Stomach (tissue), 8 donors: ENCODE measurements at regions not wholly inside any gene's neighbourhood (a gene's known extent, or its start where the extent isn't known, plus 50 kb on each side); places are given as distances from the start of the nearest gene placed in this dataset.
A peak's percentile ranks its signal among the peaks of the same experiment; 100 is the strongest.
"Not testable (repeated sequence)": the region's sequence is repeated elsewhere in the genome, so short reads cannot be mapped to it uniquely, and the experiment has no call there.

Source experiments
- DNase-seq, 2 donors: peaks; one replicate each; pipeline versions ENCODE4 v3.0.0 to v3.0.0-alpha.2; 2013 to 2019
- H3K27ac ChIP-seq, 5 donors: fragments of 200-600 bp in 4 of 5; sonication (generic) in 4 of 5; one replicate each; pipeline ENCODE4 v1.5.1; 2013 to 2019; ENCODE audit warnings: mild to moderate bottlenecking in 1 of 5, moderate library complexity in 1 of 5
- H3K27me3 ChIP-seq, 3 donors: fragments of 200-600 bp; sonication (generic); one replicate each; pipeline ENCODE4 v1.5.1; 2017 to 2019; ENCODE audit warnings: mixed run types in 1 of 3
- H3K36me3 ChIP-seq, 4 donors: fragments of 200-600 bp; sonication (generic); 1 replicate in 3 of 4; 2 replicates in 1 of 4; pipeline ENCODE4 v1.5.1; 2016 to 2019
- H3K4me1 ChIP-seq, 4 donors: fragments of 200-600 bp; sonication (generic); one replicate each; pipeline ENCODE4 v1.5.1; 2016 to 2019
- H3K4me3 ChIP-seq, 4 donors: fragments of 200-600 bp; sonication (generic) in 3 of 4; one replicate each; pipeline ENCODE4 v1.5.1; 2016 to 2019; ENCODE audit warnings: mild to moderate bottlenecking in 1 of 4
- H3K9me3 ChIP-seq, 4 donors: fragments of 200-600 bp; sonication (generic); one replicate each; pipeline ENCODE4 v1.5.1; 2016 to 2019
- EP300 ChIP-seq: sonication (generic); formaldehyde crosslinking; IDR thresholded peaks from one replicate; pipeline ENCODE4 v1.6.1; 2017; ENCODE audit warnings: antibody characterized with exemption
- POLR2A ChIP-seq, 4 donors: fragments of 450-650 bp; IDR thresholded peaks; one replicate each; pipeline ENCODE4 v1.6.1; 2016; ENCODE audit warnings: antibody characterized with exemption in 4 of 4, control low read depth in 2 of 4, mild to moderate bottlenecking in 1 of 4, moderate library complexity in 1 of 4
- POLR2AphosphoS5 ChIP-seq, 3 donors: sonication (generic); formaldehyde crosslinking; IDR thresholded peaks; one replicate each; pipeline ENCODE4 v1.6.1; 2016; ENCODE audit warnings: antibody characterized with exemption in 3 of 3
- WGBS, 5 donors: extraction: QIAGEN DNeasy Blood & Tissue Kit in 3 of 5; methylation state at CpG; one replicate each; pipeline versions ENCODE4 v1.1.5 to v1.1.7; 2013 to 2018; 5-methylcytosine and 5-hydroxymethylcytosine counted together
- intact Hi-C: fragments of 100-400 bp; cut with DNase I; formaldehyde crosslinking; loops from one replicate; pipeline ENCODE4 v1.15.1; 2023; ENCODE audit warnings: low total_unique reads
- TF ChIP-seq, protein P1 (sequence below), 7 experiments: fragments of 450-650 bp in 4 of 7; fragments of 200-600 bp in 3 of 7; sonication (generic) in 3 of 7; IDR thresholded peaks; one replicate each; pipeline ENCODE4 v1.5.1; 2016 to 2019; ENCODE audit warnings: antibody characterized with exemption in 7 of 7, control low read depth in 2 of 7, mild to moderate bottlenecking in 1 of 7
- donor health status: healthy with polysubstance abuse.
- donor health status: Bipolar disorder and iron deficiency.
- donor health status: healthy.

DNA sequence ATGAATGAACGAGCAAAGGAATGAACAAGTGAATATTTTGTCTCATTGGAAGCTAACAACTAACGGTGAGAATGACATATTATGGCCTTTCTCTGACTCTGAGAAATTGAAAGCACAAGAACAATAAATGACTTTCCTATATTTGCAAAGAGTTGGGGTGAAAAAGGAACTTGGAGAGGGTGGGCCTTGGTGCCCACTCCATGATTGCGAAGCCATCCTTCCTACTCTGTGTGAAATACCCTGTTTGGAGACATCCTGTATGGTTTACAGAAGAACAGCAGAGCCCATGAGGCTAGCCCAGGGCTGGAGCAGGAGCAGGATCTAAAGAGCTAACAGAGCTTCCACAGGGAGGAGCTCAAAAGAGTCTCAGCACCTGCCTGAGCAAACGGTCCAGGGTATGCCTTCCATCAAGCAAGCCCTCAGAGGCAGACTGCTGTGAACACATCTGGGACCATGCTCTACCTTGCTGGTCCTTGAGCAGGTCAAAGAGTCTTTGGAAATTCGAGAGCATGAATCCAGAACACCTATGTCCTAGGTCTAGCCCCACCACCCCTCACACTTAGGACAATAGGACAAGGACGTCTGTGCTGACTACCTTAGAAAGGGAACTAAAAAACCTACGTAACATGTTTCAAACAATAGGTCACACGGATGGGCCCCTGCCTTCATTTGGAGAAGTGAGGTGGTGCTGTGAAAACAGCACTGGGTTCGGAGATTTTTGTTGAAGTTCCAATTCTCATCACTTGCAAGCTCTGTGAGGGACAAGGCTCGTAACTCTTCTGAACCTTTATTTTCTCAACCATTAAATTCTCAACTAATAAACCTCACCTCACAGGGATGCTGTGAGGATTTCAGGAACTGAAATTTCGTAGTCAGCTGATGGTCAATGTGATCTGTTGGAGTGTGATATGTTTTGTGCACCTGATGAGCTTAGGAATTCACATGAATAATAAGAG, 377.4 kb downstream of the RRAGC start:
- H3K4me3 ChIP-seq = no peak overlapping the region
- WGBS, 5 donors = 57 to 69% (median 63%) methylated on average over 11 of the region's 11 CpGs
- H3K27ac ChIP-seq = no peak overlapping the region
- H3K4me1 ChIP-seq = no peaks in the 10 kb centered on the region
- peaks cover 0 to 65% (median 10%) of the 10 kb centered on the region in 3 donors for H3K27me3 ChIP-seq
- TF ChIP-seq EP300 (no peak), POLR2A (IDR thresholded peaks at IDR 0.05) (no peak), POLR2AphosphoS5 (IDR thresholded peaks at IDR 0.05) (no peak)
- TF ChIP-seq, protein P1, sequence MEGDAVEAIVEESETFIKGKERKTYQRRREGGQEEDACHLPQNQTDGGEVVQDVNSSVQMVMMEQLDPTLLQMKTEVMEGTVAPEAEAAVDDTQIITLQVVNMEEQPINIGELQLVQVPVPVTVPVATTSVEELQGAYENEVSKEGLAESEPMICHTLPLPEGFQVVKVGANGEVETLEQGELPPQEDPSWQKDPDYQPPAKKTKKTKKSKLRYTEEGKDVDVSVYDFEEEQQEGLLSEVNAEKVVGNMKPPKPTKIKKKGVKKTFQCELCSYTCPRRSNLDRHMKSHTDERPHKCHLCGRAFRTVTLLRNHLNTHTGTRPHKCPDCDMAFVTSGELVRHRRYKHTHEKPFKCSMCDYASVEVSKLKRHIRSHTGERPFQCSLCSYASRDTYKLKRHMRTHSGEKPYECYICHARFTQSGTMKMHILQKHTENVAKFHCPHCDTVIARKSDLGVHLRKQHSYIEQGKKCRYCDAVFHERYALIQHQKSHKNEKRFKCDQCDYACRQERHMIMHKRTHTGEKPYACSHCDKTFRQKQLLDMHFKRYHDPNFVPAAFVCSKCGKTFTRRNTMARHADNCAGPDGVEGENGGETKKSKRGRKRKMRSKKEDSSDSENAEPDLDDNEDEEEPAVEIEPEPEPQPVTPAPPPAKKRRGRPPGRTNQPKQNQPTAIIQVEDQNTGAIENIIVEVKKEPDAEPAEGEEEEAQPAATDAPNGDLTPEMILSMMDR (IDR thresholded peaks at IDR 0.05) = no peak
- no peak for DNase-seq
- H3K36me3 ChIP-seq = no peaks in the 10 kb centered on the region
- H3K9me3 ChIP-seq = no peaks in the 10 kb centered on the region
- intact Hi-C loops = no loop called here

DNA sequence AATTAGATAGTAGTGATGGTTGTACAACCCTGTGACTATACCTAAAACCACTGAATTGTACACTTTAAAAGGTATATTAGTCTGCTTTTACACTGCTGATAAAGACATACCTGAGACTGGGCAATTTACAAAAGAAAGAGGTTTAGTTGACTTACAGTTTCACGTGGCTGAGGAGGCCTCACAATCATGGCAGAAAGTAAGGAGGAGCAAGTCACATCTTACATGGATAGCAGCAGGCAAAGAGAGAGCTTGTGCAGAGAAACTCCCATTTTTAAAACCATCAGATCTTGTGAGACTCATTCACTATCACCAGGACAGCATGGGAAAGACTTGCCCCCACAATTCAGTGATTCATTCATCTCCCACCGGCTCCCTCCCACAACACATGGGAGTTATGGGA, 379.9 kb downstream of the RRAGC start:
- H3K4me1 ChIP-seq = peaks cover 4 to 14% (median 10%) of the 10 kb centered on the region in 4 donors
- H3K27ac ChIP-seq, H3K36me3 ChIP-seq, H3K4me3 ChIP-seq, DNase-seq, intact Hi-C loops, H3K9me3 ChIP-seq: not testable (repeated sequence)
- peaks cover 3 to 69% (median 27%) of the 10 kb centered on the region in 3 donors for H3K27me3 ChIP-seq
- WGBS, 5 donors = 75 to 83% (median 78%) methylated on average over 2 of the region's 2 CpGs

DNA sequence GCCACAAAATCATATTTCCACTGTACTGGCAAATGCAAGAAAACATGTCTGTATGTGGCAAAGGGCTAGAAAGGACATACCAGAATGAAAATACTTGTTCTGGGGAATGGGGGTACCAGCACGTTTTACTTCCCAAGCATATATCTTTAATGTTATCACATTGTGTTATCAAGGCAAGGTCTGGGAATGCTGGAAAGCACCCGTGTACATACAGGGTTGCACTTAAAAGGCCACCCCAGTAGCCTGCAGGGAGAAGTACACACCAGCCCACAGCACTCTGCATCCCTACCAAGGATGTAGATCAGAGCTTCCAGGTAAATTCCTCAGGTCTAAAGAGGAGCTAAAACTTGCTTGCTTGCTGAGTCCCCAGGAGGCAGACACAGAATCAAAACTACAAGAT, 381.8 kb downstream of the RRAGC start:
- TF ChIP-seq POLR2A (IDR thresholded peaks at IDR 0.05) (no peak), POLR2AphosphoS5 (IDR thresholded peaks at IDR 0.05) (no peak), EP300 (no peak)
- TF ChIP-seq, protein P1 (IDR thresholded peaks at IDR 0.05) = no peak
- intact Hi-C loops = no loop called here
- WGBS, 5 donors = 15 to 63% (median 31%) methylated on average over 2 of the region's 2 CpGs
- peaks cover 4 to 14% (median 10%) of the 10 kb centered on the region in 4 donors for H3K4me1 ChIP-seq
- H3K27me3 ChIP-seq = peaks cover 3 to 62% (median 20%) of the 10 kb centered on the region in 3 donors
- H3K9me3 ChIP-seq = no peaks in the 10 kb centered on the region
- no peak overlapping the region for H3K4me3 ChIP-seq
- H3K36me3 ChIP-seq = no peaks in the 10 kb centered on the region
- no peak overlapping the region for H3K27ac ChIP-seq
- DNase-seq = no peak

DNA sequence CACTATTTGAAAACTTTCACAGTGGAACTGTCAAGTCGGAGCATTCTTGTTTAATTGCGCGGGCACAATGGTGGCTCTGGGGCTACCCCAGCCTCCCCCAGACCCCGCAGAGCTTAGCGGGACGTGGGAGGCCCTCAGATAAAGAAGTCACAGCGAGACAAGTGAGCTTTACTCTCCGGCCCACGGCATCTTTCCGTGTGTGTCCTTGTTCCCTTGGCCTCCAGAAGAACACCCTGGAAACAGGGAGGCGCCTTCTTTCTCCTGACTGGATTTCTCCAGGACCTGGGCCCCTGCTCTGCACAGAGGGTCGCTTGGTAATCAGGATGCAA, 382.8 kb downstream of the RRAGC start:
- H3K4me1 ChIP-seq = peaks cover 4 to 14% (median 10%) of the 10 kb centered on the region in 4 donors
- H3K36me3 ChIP-seq = no peaks in the 10 kb centered on the region
- H3K27ac ChIP-seq = no peak overlapping the region
- no peak for DNase-seq
- H3K9me3 ChIP-seq = no peaks in the 10 kb centered on the region
- intact Hi-C loops = no loop called here
- peaks cover 3 to 62% (median 20%) of the 10 kb centered on the region in 3 donors for H3K27me3 ChIP-seq
- 32 to 54% (median 45%) methylated on average over 12 of the region's 12 CpGs for WGBS, 5 donors
- TF ChIP-seq POLR2A (IDR thresholded peaks at IDR 0.05) = no peak
- TF ChIP-seq POLR2AphosphoS5 (IDR thresholded peaks at IDR 0.05) = no peak
- peak overlapping the region in 3 of 4 donors; percentile 30 to 40 (median 32) for H3K4me3 ChIP-seq

DNA sequence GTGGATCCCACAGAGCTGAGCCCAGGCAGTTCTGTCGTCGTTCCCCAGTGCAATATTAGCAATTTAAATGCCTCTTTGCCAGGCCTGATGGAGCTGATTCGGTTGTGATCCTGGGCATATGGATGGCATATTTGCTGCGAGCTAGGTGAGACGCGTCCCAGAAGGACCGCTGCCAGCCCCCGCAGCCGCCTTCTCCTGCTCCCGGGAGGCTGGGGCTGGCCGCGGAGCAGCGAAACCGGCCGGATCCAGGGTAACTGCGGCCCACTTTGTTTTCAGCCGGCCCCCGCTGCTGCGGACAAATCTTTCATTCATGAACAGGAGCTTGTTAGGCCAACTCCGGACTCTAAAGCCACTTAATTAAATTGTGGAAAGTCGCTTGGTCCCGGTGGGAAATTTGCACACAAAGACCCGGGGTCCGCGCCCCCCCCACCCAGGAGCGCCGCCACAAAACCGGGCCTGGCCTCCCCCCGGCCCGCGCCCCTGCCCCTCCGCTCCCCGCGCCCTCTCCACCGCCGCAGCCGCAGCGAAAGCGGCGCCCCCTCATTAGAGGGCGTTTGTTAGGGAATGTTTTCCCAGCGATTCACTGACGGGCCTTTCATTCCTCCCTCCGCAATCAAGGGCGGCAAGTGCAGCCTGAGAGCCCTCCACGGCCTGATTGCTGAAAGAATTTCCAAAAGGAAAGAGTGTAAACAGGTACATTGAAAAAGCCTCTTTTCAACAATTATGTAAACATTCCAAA, 383.3 kb downstream of the RRAGC start:
- Histone ChIP-seq H3K27me3 (peaks cover 3 to 64% (median 20%) of the 10 kb centered on the region in 3 donors), H3K4me1 (peaks cover 4 to 14% (median 10%) of the 10 kb centered on the region in 4 donors), H3K36me3 (no peaks in the 10 kb centered on the region), H3K4me3 (peak overlapping the region; percentile 30 to 40 (median 34)), H3K27ac (no peak overlapping the region), H3K9me3 (no peaks in the 10 kb centered on the region)
- intact Hi-C loops = no loop called here
- 3 to 8% (median 6%) methylated on average over 14 to 46 of the region's 46 CpGs for WGBS, 5 donors
- DNase-seq = peak in 1 of 2 donors; percentile 33
- no peak for TF ChIP-seq EP300
- TF ChIP-seq, protein P1 (IDR thresholded peaks at IDR 0.05) = no peak
- TF ChIP-seq POLR2A (IDR thresholded peaks at IDR 0.05) = no peak
- no peak for TF ChIP-seq POLR2AphosphoS5 (IDR thresholded peaks at IDR 0.05)
